Thyroid gland (tissue), 4 donors: ENCODE measurements at regions not wholly inside any gene's neighbourhood (a gene's known extent, or its start where the extent isn't known, plus 50 kb on each side); places are given as distances from the start of the nearest gene placed in this dataset.

Source experiments
- DNase-seq, 2 donors: peaks; one replicate each; pipeline ENCODE4 v3.0.0-alpha.2; 2019
- H3K27ac ChIP-seq, 3 donors: fragments of 200-600 bp; sonication (generic); 1 replicate in 2 of 3; 2 replicates in 1 of 3; pipeline ENCODE4 v1.5.1; 2016 to 2019; ENCODE audit warnings: mild to moderate bottlenecking in 1 of 3, moderate library complexity in 1 of 3
- H3K27me3 ChIP-seq: fragments of 200-600 bp; sonication (generic); one replicate; pipeline ENCODE4 v1.5.1; 2019
- H3K36me3 ChIP-seq, 2 donors: fragments of 200-600 bp; sonication (generic); one replicate each; pipeline ENCODE4 v1.5.1; 2016 to 2019
- H3K4me1 ChIP-seq, 2 donors: fragments of 200-600 bp; sonication (generic); one replicate each; pipeline ENCODE4 v1.5.1; 2017 to 2019
- H3K4me3 ChIP-seq, 3 donors: fragments of 200-600 bp; sonication (generic); replicated peaks in 1 of 3; 1 replicate in 2 of 3; 2 replicates in 1 of 3; pipeline ENCODE4 v1.5.1; 2016; ENCODE audit warnings: mild to moderate bottlenecking in 1 of 3
- H3K9me3 ChIP-seq: fragments of 200-600 bp; sonication (generic); one replicate; pipeline ENCODE4 v1.5.1; 2017
- POLR2A ChIP-seq, 2 donors: fragments of 450-650 bp; IDR thresholded peaks; one replicate each; pipeline ENCODE4 v1.6.1; 2017; ENCODE audit warnings: antibody characterized with exemption in 2 of 2, mild to moderate bottlenecking in 2 of 2, moderate library complexity in 1 of 2
- WGBS, 2 donors: methylation state at CpG; one replicate each; pipeline ENCODE4 v1.1.5; 2017; 5-methylcytosine and 5-hydroxymethylcytosine counted together
- intact Hi-C: fragments of 100-400 bp; cut with DNase I; formaldehyde crosslinking; loops from one replicate; pipeline ENCODE4 v1.15.1; 2023
- TF ChIP-seq, protein P1 (sequence below), 6 experiments: fragments of 200-600 bp in 3 of 6; fragments of 450-650 bp in 3 of 6; sonication (generic) in 3 of 6; IDR thresholded peaks; one replicate each; pipeline ENCODE4 v1.5.1; 2016 to 2019; ENCODE audit warnings: antibody characterized with exemption in 6 of 6, mild to moderate bottlenecking in 2 of 6, inconsistent platforms in 1 of 6, moderate library complexity in 1 of 6

- intact Hi-C loops: no loop called here
- no peaks in the 10 kb centered on the region for H3K27me3 ChIP-seq
Observed at GRCh38 chr11:19606856-19607655, 105.6 kb upstream of the NAV2 start.

DNA sequence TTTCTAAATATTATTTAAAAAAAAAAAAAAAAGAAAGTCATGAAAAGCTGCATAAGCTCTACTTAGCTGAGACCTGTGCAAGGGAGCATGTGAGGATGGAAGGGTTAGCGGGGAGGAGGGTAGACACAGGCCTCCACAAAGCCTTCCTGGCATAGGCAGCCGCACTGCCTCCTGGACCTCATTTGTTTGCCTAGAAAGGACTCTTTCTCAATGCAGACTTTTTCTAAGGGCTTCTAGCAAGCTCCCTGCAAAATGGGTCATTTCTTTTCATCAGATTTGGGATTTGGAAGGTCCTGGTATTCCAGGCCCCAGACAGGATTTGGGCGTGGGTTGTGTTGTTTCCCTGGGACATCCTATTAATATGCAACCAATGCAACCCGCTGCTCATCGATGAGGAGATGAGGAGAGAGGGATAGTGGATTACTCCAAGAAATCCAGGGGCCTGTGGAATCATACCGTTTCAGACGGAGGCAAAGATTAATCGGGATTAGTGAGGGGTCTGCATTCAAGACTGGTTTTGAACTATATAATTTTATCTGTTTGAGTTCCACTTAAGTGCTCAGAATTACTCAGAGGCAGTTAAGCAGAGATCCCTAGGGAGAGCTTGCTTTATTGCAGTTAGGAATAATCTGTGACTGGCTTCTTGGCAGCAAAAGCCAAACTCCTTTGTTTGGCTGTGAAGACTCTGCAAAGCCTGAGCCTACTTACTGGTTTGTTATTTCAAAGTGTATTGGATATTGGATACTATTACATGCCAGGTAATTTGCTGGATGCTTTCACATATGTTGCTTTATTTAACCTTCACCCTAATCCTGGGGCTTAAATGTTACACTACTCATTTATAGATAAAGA is 106.9 kb upstream of the NAV2 start:
- no peaks in the 10 kb centered on the region for H3K36me3 ChIP-seq
- 74 to 78% methylated on average over 8 of the region's 8 CpGs for whole genome bisulfite sequencing, 2 donors
- no peak for TF ChIP-seq POLR2A (IDR thresholded peaks at IDR 0.05)
- TF ChIP-seq, protein P1, sequence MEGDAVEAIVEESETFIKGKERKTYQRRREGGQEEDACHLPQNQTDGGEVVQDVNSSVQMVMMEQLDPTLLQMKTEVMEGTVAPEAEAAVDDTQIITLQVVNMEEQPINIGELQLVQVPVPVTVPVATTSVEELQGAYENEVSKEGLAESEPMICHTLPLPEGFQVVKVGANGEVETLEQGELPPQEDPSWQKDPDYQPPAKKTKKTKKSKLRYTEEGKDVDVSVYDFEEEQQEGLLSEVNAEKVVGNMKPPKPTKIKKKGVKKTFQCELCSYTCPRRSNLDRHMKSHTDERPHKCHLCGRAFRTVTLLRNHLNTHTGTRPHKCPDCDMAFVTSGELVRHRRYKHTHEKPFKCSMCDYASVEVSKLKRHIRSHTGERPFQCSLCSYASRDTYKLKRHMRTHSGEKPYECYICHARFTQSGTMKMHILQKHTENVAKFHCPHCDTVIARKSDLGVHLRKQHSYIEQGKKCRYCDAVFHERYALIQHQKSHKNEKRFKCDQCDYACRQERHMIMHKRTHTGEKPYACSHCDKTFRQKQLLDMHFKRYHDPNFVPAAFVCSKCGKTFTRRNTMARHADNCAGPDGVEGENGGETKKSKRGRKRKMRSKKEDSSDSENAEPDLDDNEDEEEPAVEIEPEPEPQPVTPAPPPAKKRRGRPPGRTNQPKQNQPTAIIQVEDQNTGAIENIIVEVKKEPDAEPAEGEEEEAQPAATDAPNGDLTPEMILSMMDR (IDR thresholded peaks at IDR 0.05): peak in 1 of 6 experiments; percentile 8
- no peaks in the 10 kb centered on the region for H3K27me3 ChIP-seq
- intact Hi-C loops: no loop called here
- no peaks in the 10 kb centered on the region for H3K9me3 ChIP-seq
- DNase-seq: peak; percentile 40 to 49
- H3K27ac ChIP-seq: peak overlapping the region in 2 of 3 donors; percentile 18 to 61
- peaks cover 19 to 32% of the 10 kb centered on the region in 2 donors for H3K4me1 ChIP-seq
- no peak overlapping the region for H3K4me3 ChIP-seq

More at GRCh38 chr11:19606856-19607655, 105.6 kb upstream of the NAV2 start:
- 93 to 95% methylated on average over 5 of the region's 5 CpGs for WGBS, 2 donors
- Histone ChIP-seq H3K4me1 (peaks cover 19 to 32% of the 10 kb centered on the region in 2 donors), H3K9me3 (no peaks in the 10 kb centered on the region), H3K36me3 (no peaks in the 10 kb centered on the region), H3K4me3 (no peak overlapping the region), H3K27ac (peak overlapping the region in 1 of 3 donors; percentile 18)
- TF ChIP-seq, protein P1 (IDR thresholded peaks at IDR 0.05): no peak
- no peak for TF ChIP-seq POLR2A (IDR thresholded peaks at IDR 0.05)
- DNase-seq: no peak

DNA sequence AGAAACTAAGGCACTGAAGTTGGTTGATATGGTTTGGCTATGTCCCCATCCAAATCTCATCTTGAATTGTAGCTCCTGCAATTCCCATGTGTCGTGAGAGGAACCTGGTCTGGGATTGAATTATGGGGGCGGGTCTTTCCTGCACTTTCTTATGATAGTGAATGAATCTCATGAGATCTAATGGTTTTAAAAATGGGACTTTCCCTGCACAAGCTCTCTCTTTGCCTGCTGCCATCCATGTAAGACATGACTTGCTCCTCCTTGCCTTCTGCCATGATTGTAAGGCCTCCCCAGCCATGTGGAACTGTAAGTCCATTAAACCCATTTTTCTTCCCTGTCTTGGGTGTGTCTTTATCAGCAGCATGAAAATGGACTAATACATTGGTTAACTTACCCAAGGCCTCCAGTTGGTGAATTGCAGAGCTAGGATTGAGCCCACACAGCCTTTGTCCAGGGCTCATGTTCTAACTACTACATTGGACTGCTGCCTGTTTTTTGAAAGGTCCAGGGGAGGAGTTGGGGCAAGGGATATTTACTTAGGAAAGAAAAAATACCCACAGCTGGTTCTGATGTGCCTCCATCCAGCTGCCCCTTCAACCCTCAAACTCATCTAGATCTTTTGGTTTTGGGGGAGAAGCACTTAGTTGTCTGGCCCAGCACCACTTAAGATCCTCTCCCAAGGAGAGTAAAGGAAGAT is 107.8 kb upstream of the NAV2 start:
- no peak for TF ChIP-seq POLR2A (IDR thresholded peaks at IDR 0.05)
- TF ChIP-seq, protein P1 (IDR thresholded peaks at IDR 0.05): no peak
- H3K9me3 ChIP-seq: no peaks in the 10 kb centered on the region
- H3K27me3 ChIP-seq: no peaks in the 10 kb centered on the region
- no peak for DNase-seq
- no peak overlapping the region for H3K4me3 ChIP-seq
- 97 to 98% methylated on average over 2 of the region's 2 CpGs for WGBS, 2 donors
- H3K36me3 ChIP-seq: no peaks in the 10 kb centered on the region
- H3K27ac ChIP-seq: no peak overlapping the region
- H3K4me1 ChIP-seq: peaks cover 19 to 36% of the 10 kb centered on the region in 2 donors
- intact Hi-C loops: no loop called here

DNA sequence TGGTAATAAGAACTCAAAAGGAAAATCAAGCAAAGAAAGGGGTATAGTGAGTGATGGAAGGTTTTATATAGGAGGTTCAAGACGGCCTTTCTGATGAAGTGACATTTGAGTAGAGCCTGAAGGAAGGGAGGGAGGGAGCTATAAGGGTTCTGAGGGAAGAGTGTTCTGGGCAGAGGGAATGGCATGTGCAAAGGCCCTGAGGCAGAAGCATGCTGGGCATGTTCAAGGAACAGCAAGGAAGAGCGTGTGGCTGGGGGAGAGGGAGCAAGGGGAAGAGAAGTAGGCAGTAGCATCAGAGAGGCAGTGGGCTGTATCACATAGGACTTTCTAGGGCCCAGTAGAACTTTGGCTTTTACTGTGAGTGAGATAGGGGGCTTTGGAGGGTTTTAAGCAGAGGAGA is 108.9 kb upstream of the NAV2 start:
- 95 to 98% methylated on average over 2 of the region's 2 CpGs for WGBS, 2 donors
- no peak for DNase-seq

More for the DNA sequence above, 108.9 kb upstream of the NAV2 start:
- intact Hi-C loops: no loop called here
- TF ChIP-seq POLR2A (IDR thresholded peaks at IDR 0.05): no peak
- TF ChIP-seq, protein P1 (IDR thresholded peaks at IDR 0.05): no peak
- no peak overlapping the region for H3K4me3 ChIP-seq
- H3K9me3 ChIP-seq: no peaks in the 10 kb centered on the region
- peaks cover 27 to 45% of the 10 kb centered on the region in 2 donors for H3K4me1 ChIP-seq
- H3K27ac ChIP-seq: no peak overlapping the region
- no peaks in the 10 kb centered on the region for H3K27me3 ChIP-seq
- no peaks in the 10 kb centered on the region for H3K36me3 ChIP-seq
